NCI-H345 (cell line): ENCODE measurements at regions not wholly inside any gene's neighbourhood (a gene's known extent, or its start where the extent isn't known, plus 50 kb on each side); places are given as distances from the start of the nearest gene placed in this dataset.

Experiments used
- DNase-seq: peaks from one replicate; lab custom pipeline; 2025; lab: John Stamatoyannopoulos, UW

DNA sequence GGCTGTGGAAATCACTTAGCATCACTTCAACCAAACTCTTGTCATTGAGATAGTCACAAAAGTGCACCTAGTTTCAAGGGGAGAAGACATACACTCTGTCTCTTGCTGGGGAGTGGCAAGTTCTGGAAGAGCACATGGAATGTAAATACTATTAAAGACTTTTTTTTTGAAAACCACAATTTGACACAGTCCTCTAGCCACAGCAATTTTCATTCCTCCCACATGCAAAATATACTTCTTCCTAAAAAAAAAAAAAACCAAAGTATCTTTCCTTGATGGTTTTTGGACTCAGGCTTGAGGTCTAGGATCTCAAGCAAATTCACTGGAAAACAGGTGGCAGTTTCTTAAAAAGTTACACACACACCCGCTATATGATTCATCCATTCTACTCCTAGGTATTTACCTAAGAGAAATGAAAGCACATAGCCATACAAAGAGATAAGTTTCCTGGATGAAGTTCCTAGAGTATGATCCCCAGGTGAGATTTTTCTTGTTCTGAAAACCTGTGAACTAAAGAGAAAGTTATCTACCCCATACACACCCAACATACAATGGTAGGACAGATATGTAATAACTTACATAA, 295.8 kb downstream of the SP3 start:
- DNase-seq = no peak

DNA sequence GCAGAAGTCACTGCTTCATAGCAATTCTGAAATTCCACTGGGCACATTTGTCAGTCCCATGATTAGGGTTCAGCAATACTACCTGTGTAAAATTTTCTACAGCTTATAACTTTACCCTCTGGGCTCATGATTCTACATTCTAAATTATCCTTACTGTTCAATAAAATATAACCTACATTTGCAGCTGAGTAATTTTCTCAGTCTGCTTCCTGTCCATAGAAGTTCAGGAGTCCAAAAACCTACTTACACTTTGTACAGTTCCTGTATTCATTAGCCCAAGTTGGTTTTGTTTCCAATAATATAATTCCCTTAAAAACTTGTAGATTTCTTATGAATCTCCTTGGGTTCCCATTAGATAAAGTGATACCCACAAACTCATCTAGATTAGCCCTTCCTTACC, 295.3 kb downstream of the SP3 start:
- no peak for DNase-seq

DNA sequence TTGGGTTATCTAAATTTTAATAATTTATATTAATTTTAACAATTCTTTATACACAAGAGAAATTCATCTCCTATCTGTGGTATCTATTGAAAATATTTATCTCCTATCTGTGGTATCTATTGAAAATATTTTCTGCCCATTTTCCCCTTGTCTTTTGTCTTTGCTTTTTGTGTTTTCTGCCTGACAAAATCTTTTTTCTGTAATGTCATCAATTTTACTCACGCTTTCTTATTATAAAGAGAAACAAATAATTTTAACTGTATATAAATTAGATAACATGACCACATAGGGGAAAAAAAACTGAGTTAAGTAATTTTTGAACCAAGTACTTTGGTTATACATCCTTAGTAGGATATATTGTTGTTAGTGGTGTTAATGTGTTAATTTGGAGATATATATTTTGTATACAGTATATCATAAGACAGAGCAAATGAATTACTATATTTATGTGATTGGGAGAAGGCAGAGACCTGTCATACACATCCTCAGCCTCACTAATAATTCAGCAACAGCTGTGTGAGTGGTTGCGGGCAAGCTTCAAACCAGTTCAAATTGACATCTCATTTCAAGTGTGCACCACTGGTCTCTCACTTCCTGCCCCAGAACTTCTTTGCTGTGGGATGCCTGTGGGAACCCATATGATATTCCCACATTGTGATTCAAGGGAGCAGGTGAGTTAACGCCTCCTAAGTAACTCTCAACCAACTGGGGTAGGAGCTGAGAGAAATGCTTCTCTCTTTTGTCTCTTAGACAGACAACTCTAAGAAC, 292.4 kb downstream of the SP3 start:
- no peak for DNase-seq

DNA sequence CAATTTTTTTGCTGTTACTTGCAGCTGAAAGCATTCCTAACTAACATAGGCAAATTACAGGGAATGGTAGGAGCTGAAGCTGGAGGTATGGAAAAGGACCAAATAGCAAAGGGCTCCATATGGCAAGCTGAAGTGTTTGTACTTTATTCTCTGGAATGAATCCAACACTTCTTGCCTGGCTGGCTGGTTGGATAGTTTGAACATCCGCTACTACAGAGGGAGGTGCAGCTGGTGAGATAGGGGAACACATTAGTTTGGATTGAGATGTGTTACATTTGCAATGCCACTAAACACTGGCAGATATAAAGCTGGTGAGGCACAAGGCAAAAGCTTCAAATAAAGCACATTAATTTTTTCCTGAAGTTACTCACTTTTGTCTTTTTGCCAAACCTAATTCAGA, 291.5 kb downstream of the SP3 start:
- DNase-seq = peak; percentile 53

DNA sequence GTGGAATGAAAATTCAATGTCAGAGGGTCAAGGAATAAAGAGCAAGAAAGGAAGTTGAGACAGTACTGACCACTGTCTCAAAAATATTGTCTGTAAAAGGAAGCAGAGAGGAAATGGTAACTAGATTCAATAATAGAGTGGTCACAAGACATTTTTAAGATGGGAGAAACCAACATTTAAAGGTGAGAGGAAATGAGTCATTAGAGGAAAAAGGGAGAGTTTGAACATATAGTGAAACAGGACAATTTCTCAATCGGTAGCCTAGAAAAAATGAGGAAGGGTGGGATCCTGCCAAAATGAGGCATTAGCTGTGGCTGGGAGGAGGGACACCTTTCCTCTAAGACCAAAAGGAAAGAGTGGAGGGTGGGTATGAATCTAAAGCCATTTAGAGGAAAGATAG, 288.5 kb downstream of the SP3 start:
- DNase-seq = no peak

DNA sequence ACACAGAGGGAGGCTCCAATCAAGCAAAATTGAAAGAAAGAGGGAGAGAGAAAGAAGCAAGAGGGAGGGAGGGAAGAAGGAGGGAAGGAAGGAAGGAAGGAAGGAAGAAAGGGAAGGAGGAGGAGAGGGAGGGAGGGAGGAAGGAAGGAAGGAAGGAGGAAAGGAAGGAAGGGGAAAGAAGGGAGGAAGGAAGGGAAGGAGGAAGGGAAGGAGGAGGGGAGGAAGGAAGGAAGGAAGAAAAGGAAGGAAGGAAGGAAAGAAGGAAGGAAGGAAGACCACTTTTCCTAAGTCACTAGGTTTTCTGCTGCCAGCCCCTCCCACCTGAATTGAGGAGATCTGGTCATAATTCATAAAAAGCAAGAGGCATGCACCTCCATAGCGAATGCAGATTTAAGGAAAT, 287.0 kb downstream of the SP3 start:
- DNase-seq = no peak

DNA sequence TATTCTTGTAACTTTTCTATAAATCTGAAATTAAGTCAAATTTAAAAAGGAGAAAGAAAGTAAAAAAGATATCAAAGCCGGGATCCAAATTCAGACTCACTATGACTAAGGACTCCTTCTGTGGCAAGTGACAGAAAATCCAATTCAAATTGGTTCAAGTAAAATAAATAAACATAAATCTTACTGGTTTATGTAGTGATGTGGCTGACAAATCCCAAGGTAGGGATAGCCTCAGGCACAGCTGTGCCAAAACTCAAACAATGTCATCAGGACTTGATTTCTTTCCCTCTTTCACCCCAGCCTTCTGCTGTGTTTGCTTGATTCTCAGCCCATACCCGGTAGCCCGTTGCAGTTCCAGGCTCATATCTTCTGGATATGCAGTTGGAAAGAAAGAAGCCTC, 284.6 kb downstream of the SP3 start:
- DNase-seq = no peak

DNA sequence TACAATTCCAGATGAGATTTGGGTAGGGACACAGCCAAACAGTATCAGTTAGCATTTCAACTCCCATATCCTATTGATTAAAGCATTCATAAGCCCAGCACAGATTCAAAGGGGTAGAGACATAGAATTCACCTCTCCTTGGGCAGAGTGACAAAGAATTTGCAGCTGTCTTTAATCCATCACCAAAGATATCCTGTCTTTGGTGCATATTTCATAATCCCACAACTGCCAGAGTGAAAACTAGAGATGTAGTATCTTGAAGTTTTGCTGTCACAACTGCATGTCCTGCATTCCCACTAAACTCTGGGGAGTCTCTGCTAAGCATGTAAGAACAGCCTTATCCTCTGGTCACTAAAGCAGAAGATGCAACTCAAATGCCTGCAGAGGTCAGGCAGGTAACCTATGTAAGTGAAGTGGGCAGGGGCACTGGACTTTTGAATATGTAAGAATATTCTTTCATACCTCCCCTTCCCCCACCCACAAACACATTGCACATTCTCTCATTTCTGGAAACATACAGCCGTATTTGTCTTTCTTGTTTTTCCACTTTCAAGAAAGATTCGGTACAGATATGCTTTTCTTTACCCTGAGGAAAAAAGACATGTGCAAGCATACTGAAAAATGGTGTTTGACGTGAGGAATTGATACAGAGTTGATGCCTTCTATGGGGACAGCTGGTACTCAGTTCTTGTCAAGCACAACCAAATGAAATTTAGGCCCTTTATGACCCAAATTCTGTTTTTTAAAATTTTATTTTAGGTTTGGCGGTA, 283.1 kb downstream of the SP3 start:
- no peak for DNase-seq

DNA sequence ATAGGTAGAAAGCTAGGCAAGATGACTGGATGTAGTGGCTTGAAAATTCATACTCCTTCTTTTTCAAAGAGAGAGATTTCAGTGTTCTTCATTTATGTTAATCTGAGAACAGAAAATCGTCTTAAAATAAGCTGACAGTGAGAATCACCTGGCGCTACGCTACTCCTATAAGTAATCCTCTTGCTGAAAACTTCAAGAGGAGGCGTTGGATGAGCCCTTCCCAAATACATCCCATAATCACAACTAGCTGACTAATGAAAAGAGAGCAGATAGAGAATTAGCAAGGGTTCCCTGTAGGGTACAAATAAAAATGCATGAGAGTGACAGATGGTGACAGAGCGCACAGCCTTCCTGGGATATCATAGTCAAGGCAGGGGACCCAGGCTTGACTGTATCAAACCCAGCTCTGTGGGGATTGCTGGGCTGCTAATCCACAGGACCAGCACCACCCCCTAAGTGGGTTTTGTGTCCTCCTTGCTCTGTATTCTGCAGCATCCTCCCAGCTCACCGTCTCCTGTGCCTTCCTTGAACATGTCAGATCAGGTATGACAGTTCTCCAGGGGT, 280.2 kb downstream of the SP3 start:
- DNase-seq = no peak

DNA sequence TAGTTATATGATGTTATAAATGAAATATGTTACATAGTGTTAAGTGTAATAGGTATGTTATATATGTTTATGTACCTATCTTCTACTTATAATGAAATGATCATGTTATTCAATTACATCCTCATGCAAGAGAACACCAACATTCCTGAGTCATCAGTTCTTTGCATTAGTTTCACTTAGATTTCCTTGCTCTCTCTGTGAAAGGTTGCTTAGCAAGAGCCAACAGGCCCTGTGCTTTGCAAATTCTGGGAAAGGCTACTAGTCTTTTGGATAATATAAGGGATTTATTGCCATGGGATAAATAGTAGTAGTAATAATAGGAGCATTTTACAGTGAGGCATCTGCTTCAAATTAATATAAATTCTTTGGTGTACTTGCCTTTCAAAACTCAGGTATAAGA, 274.8 kb downstream of the SP3 start:
- no peak for DNase-seq

DNA sequence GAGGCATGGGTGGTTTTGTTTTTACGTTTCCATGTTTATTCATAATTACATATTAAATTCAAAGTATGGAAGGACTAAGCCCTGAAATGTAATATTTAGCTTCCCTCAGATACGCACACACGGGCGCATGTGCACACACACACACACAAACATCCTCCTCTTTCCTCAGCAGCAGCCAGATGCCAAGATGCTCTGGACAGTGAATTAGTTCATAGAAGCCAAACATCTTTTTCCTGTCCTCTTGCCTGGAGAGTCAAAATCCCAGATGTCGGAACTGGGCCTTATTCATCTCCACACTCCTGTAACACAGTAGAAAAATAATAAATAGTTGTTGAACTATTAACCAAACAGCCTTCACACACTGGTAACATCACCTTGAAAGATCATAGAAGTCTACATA, 273.1 kb downstream of the SP3 start:
- DNase-seq = no peak

DNA sequence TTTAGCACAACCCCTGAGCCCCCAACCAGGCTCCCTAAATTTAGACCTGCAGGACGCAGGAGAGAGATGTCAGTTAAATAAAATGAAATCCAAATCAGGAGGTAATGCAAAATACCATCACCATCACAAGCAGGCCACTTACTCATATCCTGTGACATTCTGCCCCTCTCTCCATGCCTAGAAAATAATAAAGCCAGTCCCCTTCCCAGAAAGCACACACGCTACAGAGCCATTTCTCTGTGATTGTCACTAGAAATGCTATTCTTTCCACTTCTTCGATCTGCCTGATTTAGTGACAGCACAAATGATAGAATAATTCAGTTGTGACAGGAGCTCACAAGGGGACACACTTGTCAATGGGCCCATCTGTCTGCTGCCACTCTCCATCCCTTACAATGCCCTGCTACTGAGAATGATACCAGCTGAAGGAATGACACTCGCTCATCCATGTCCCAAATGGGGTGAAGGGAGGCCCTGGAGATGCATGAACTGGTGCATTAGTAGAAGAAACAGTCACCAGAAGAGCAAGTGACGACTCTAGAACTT, 272.1 kb downstream of the SP3 start:
- no peak for DNase-seq

DNA sequence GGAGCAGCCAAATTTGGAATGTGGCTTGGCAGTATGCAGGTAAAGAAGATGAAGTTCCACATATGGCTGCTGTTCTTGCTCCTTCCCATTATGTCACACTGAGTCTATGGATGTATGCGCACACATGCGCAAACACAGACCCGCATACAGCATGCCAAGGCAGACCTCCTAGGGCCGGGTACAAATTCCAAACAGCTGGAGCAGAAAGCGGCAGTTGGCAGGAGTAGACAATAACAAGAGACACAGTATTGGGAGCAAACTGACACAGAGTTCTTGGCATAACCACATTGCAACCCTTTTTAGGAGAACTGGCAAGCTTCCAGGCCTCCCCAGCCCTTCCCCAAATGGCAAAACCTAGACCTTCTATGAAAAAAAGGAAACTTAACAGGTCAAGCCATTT, 268.9 kb downstream of the SP3 start:
- no peak for DNase-seq

DNA sequence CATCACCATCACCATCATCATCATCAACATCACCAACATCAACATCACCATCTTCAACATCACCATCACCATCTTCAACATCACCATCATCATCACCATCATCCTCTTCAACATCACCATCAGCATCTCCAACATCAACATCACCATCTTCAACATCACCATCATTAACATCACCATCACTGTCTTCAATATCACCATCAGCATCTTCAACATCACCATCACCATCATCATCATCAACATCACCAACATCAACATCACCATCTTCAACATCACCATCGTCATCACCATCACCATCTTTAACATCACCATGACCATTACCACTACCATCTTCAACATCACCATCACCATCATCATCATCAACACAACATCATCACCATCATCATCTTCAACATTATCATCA, 267.2 kb downstream of the SP3 start:
- no peak for DNase-seq

DNA sequence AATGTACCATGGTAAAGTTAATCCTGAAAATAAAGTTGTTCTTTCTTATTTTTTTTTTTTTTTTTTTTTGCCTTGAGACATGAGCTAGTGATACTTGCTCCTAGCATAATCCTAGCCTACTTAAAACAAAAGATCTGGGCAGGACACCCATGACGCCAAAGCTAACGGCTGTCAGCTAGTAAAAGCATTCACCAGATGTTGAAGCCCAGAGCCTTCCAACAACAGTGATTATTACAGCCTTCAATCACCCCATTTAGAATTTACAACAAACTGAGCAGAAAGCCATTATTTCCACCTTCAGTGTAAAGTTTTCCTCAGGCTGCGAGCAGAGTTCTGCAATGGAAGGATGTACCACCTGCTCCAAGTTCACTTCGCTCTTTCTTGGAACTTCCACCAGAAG, 259.5 kb downstream of the SP3 start:
- no peak for DNase-seq

DNA sequence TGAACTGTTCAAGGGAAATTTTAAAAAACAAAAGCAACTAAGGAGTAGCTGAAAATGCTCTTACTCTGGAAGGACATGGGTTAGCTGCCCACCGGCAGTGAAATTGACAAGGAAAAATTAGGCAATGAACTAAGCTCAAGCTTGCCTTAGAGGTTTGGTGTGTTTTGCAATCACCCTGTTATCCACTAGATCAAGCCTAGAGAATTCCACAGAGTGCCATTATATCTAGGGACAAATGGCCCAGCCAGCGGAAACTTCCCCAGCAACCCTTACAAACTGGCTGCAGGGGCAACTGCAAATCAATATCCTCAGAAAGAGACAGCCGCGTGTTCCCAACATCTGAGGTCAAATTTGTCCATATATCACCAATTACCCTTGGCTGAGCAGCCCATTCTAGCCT, 258.2 kb downstream of the SP3 start:
- DNase-seq = no peak

DNA sequence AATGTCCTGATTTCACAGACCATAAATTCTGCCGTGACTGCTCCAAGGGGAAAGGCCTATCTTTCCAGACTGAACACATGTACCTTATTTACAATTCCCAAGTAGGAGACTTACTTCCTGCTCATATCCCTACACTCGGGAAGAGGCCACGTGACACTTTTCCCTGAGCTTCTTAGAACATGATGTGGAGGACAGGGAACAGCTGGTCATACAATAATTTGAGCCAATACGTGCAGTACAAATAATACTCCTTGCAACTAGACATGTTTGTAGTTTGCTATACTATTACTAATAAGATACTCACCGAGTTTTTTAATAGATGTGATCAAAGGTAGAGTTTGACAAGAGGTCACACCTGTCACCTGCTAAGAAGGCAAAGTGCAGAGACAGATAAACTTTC, 256.4 kb downstream of the SP3 start:
- DNase-seq = no peak

DNA sequence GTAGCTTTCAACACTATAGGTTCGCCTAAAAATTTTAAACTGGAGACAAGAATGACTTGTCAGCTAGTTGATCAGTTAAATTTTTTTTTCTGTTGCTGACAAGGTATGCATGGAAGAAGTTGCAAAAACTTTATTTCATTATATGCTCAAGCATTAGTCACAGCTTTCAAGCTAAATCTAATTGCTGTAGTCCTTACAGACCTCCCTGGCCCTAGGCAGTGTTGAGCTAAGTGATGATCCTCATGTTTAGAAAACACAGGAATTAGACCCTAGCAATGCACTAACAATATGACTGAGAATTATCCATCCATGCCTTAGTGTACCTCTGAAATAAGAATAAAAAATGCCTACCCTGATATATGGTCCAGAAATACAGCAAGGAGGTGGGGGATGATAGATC, 253.4 kb downstream of the SP3 start:
- DNase-seq = no peak

DNA sequence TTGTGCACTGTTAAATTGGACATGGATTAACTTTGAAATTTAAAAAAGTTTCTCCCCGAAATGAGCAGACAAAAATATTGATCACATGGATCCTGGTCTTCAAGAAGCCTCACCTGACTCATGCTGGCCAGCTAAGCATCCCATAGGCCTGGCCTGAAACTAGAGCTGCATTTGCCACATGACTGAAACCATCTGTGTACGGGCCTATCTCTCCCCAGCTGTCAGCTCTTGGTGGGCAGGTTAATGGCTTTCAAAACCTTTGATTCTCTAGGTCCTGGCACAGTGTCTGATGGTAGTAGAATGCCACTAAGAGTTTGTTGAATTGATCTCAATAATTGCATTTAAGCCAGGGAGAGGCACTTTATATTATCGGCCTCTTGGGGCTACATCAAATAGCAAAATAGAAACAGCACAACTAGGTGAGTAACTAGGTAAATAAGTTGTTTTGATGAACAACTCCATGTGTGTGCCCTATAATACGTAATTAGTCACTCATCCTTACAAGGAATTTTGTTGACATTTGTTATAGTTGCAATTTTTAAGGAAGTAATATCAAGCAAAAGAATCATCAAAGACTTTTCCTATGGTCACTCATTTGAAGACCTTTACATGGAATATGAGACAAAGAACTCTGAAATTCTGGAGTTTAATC, 251.1 kb downstream of the SP3 start:
- DNase-seq = no peak

DNA sequence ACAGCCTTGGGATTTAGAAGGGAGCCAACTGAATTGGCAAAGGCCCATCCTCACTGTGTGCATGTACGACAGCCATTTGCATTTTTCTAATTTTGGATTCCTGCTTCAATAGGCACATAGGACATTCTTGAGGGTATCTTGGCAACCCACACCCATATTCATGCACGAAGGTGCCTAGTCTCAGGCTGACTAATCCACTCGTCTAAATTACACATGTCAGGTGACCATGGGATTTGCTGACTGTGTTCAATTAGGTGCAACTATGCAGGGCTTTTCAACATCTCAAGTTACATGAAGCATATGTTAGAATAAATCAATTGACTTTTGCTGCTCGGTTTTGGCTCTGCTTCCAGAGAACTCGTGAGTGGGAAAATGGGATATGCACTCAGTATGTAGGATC, 249.7 kb downstream of the SP3 start:
- no peak for DNase-seq

DNA sequence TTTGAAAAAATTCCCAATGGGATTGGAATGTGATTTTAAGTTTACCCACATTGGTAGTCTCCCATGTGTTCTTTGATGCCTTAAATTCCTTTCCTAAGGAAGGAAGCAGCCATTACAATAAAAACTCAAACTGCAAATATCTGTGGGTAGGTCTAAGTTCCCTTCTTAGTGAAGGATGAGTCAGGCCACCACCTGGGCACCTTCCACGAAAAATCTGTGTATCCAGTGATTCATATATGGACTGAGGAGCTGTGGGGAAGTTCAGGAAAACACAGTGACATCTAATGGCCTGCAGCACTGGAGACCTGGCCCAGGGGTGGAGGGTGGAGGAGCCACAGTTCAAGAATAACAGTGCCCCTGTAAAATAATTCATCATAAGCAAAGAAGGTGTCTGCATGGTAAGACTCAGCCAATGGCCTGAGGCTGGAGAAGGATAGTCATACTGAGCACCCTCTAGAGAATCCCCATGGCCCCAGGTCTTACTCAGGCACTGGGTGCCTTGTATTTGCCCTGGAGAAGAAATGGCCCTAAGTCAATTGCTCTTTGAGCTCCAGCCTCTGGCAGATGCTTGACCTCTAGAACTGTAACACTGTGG, 248.6 kb downstream of the SP3 start:
- DNase-seq = no peak

DNA sequence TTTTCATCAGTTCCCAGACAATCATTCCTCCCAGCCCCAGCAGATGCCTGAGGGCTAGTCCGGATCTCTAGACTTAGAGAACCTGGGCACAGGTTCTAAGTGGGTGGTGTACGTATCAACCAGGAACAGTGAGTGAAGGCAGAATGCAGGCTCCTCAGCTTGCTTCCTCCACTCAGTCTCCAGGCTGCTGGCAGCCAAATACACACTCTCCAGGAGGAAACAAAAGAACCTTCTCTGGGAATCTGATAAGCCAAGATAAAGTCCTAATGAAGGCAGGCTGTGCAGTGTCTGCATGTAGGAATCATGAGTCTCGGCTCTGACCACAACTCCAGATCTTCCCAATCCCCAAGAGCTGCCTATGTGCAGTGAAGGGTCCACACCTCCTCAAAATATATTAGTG, 245.7 kb downstream of the SP3 start:
- no peak for DNase-seq
